Femur (tissue), 1 donor: ENCODE measurements at regions not wholly inside any gene's neighbourhood (a gene's known extent, or its start where the extent isn't known, plus 50 kb on each side); places are given as distances from the start of the nearest gene placed in this dataset.
"Not testable (repeated sequence)": the region's sequence is repeated elsewhere in the genome, so short reads cannot be mapped to it uniquely, and the experiment has no call there.

ENCODE experiments used
- DNase-seq: peaks from one replicate; pipeline ENCODE4 v3.0.0-alpha.2; 2017

- DNase-seq: no peak
Measured at GRCh38 chr2:20499387-20499786, 52.5 kb downstream of the RHOB start.

GRCh38 chr2:20501974-20502373, 55.1 kb downstream of the RHOB start:
- no peak for DNase-seq

- DNase-seq: not testable (repeated sequence)
Measured at GRCh38 chr2:20502496-20502895, 55.6 kb downstream of the RHOB start.

- DNase-seq: no peak
Measured at GRCh38 chr2:20504174-20504573, 57.3 kb downstream of the RHOB start.

- DNase-seq: no peak
Measured at GRCh38 chr2:20506201-20506685, 59.4 kb downstream of the RHOB start.

- no peak for DNase-seq
Measured at GRCh38 chr2:20507166-20507692, 60.4 kb downstream of the RHOB start.

GRCh38 chr2:20507711-20508110, 60.8 kb downstream of the RHOB start:
- no peak for DNase-seq

GRCh38 chr2:20509301-20509769, 62.5 kb downstream of the RHOB start:
- no peak for DNase-seq

- no peak for DNase-seq
Measured at GRCh38 chr2:20509770-20510490, 63.1 kb downstream of the RHOB start.

- DNase-seq: no peak
Measured at GRCh38 chr2:20511130-20511529, 64.3 kb downstream of the RHOB start.

GRCh38 chr2:20512061-20512605, 65.3 kb downstream of the RHOB start:
- DNase-seq: no peak

GRCh38 chr2:20513946-20514345, 67.1 kb downstream of the RHOB start:
- no peak for DNase-seq

GRCh38 chr2:20514596-20515269, 67.9 kb downstream of the RHOB start:
- no peak for DNase-seq

GRCh38 chr2:20515290-20516220, 68.7 kb downstream of the RHOB start:
- no peak for DNase-seq

GRCh38 chr2:20516291-20516645, 69.4 kb downstream of the RHOB start:
- DNase-seq: no peak

- peak; percentile 53 for DNase-seq
Measured at GRCh38 chr2:20516646-20517341, 69.9 kb downstream of the RHOB start.

- DNase-seq: no peak
Measured at GRCh38 chr2:20519309-20519708, 72.4 kb downstream of the RHOB start.

- DNase-seq: no peak
Measured at GRCh38 chr2:20520128-20520527, 73.3 kb downstream of the RHOB start.

GRCh38 chr2:20521193-20521592, 74.3 kb downstream of the RHOB start:
- no peak for DNase-seq

- no peak for DNase-seq
Measured at GRCh38 chr2:20521682-20522189, 74.9 kb downstream of the RHOB start.

- no peak for DNase-seq
Measured at GRCh38 chr2:20523073-20523798, 76.4 kb downstream of the RHOB start.
